Hepatocyte (in vitro differentiated cells): ENCODE measurements at regions not wholly inside any gene's neighbourhood (a gene's known extent, or its start where the extent isn't known, plus 50 kb on each side); places are given as distances from the start of the nearest gene placed in this dataset.

Source experiments
- CTCF ChIP-seq: fragments of 200-600 bp; sonication (generic); IDR thresholded peaks from 2 replicates; pipeline ENCODE4 v1.5.1; 2016; ENCODE audit warnings: antibody characterized with exemption, mild to moderate bottlenecking; ENCODE audit not compliant: poor library complexity
- EZH2 ChIP-seq: fragments of 200-600 bp; sonication (generic); IDR thresholded peaks from 2 replicates; pipeline ENCODE4 v1.6.1; 2016; ENCODE audit warnings: antibody characterized with exemption, mild to moderate bottlenecking, borderline replicate concordance

GRCh38 chr7:114218283-114218682 is 196.3 kb upstream of the FOXP2 start:
- TF ChIP-seq CTCF (no peak), EZH2 (no peak)
